ENCODE measurements at regions not wholly inside any gene's neighbourhood (a gene's known extent, or its start where the extent isn't known, plus 50 kb on each side); places are given as distances from the start of the nearest gene placed in this dataset.
A peak's percentile ranks its signal among the peaks of the same experiment; 100 is the strongest.

DNA sequence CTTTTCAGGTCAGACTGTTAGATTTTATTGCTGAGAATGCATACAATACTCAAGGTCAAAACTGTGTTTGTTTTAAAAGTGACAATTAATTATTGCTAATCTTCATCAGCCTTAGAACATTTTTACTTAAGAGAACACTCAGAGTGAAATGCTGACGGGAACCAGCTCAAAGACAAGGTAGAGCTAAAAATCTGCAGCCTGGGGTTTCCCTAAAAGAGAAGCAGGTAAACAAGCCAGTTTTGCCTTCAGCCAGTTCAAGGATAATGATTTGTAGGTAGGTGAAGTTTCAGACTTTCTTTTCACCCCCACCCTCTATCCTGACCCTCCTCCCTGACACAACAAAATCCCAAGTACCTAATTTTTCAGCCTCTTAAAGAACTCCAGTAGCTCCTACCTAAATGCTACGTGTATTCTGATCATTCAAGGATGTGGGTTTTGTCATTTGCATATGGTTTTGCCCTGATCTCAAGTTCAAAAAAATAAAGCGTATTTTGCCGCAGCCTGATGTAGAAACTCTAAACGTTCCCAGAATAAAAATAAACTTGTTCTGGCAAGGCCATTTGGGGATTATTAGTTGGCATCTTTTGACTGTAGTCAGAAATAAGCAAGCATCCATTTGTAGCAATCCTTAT, 407.2 kb downstream of the EFNA5 start:
- no peak for DNase-seq (ENCODE audit: low spot score)

DNA sequence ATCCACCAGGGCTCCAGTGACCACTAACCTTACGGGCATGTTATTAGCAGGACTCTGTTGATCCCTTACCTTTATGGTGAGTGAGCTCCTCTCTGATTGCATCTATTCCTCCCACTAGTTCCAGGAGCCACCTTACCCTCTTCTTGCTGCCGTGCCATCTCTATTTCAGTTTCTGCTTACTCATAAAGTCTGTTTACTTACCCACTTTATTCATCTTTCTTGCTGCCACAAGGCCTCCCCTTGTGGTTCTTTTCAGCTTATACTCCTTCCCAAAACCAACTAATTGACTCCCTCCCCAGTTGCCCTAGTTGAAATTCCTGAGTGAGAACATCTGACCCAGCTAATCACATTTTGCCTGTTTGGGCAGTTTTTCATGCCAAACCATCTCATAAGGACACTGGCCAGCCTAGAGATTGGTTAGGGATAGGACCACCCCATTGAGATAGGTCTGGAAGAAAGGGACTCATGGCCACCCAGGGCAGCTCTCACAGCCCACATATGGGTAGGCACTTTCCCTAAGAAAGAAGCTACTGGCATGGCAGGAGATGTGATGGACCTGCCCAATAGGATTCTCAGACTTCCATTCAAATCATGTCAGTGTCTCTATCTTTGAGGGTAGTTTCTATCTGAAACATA, 412.7 kb downstream of the EFNA5 start:
- no peak for DNase-seq (ENCODE audit: low spot score)

DNA sequence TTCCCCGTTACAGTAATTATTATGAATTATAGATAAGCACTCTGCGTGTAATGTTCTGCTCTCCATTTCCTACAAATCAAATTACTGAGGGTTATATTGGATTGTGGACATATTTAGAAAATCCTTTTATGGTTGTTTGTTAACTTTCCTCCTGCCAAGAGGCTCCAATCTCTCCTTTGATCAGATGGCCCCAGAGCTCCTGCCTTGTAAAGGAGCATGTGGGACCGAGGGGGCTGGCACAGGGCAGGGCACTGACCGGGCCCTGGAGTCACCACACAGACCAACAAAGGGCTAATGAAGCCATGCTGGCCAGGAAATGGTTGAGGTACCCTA, 415.9 kb downstream of the EFNA5 start:
- no peak for DNase-seq (ENCODE audit: low spot score)

DNA sequence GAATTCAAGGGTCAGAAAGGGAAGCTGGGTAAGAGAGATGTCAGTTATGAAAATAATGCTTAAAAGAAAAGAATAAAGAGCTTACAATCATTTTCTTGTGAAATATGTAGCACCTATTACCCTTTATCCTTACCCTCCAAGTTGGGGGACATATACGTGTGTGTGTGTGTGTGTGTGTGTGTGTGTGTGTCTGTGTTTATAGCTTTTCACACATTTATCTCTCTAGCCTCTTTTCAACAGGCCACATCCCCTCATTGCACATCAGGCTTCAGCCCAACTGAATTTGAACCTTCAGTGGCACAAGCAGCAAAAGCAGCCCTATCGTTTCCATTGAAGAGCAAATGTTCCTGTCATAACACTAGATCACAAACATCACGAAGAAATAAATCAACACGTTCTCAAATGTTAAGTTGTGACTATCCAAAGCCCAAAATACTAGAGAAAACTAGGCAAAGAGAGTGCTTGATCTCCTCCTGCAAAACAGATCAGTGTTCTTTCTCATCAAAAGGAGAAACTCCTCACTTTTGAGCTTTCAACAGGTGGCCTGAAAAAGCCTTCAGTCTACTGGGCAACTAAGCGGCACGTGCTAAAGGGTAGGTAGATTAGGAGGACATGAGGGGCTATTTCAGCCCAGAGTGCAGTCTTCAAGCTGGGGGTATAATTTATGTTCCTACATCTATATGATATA, 416.4 kb downstream of the EFNA5 start:
- DNase-seq (ENCODE audit: low spot score) = no peak

DNA sequence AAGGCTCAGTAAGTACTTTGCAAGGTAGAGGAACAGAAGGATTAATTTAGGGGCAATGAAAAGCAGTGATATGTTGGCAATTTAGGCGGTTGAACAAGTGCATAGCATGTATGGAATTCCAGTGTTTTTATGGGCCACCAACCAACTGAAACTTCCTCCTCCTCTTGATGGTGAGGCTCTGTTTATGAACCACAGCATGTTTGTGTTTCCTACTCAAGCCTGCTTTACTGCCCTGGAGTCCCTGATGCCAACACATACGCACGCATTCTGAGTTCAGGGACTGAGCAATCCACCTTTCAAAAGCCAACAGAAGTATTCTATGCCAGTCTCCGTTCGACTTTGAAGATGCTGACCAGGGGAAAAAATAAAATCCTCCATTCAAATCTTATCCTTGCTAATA, 417.5 kb downstream of the EFNA5 start:
- DNase-seq (ENCODE audit: low spot score) = no peak

DNA sequence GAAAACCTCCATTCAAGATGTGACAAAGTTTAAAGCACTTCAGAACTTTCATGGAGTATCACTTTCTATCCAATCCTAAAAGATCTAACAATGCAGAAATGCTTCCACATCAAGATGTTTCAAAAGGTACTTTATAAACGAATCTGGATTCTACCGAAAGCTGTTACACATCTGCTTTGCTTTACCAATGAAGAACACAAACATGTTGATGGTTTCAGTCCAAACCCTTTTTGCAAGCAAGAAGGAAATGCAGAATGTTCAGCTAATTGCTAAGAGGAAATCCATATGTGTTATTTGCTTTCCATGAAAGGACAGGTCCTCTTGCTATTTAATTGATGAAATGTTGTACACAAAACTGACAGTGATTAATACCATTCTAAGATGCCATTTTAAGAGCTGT, 419.6 kb downstream of the EFNA5 start:
- no peak for DNase-seq (ENCODE audit: low spot score)

DNA sequence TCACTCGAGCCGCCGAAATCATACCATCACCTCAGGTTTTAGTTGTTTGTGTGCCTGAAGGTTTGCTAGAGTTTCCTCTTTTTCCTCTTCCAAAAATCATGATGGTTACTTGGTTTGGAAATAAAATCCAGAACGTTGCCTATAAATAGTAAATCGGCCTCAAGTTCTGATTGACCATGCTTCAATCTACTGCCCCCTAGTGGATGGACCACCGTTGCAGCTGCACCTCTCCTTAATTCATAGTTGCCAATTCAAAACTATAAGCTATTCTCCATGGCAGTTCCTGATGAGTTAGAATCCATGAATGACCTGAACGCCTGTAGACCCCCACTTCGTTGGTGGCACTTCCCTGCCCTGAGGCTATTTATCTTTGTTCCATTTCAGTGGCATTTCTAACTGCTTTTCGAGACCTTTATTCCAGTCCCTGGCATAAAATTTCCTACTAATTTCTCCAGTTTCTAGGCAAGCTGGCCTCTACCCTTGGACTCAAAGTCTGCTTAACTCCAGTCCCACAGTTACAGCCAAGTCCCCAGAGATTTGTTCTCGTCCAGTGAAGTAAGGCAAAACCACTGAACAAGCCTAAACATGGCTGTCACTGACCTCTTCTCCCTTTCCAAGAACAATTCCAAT, 422.6 kb downstream of the EFNA5 start:
- DNase-seq (ENCODE audit: low spot score) = peak; percentile 22

DNA sequence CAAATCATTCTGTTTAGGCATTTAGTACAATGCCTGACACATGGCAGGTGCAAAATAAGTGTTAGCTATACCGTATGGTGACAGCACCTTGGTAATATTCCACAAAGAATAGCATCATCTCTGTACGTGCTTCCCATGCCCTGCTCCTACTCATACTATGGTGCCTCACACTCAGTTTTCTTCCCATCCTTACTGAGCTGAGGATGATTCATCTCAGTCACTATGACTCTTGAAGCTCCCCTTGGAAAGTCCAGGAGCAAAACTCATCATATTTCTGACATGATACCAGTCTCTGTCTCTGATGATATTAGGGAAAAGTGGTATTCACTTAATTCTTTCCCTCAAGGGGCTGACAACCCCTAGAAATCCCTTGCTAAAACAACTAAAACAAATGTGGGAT, 423.3 kb downstream of the EFNA5 start:
- DNase-seq (ENCODE audit: low spot score) = no peak

DNA sequence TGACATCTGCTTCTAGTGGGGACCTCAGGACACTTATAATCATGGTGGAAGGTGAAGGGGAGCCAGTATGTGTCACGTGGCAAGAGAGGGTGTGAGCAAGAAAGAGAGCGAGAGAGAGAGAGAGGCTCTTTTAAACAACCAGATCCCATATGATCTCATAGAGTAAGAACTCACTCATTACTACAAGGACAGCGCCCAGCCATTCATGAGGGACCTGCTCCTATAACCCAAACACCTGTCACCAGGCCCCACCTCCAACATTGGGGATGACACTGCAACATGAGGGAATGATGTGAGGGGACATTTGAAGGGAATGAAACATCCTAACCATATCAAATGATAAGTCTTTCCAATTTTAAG, 427.5 kb downstream of the EFNA5 start:
- DNase-seq (ENCODE audit: low spot score) = no peak

DNA sequence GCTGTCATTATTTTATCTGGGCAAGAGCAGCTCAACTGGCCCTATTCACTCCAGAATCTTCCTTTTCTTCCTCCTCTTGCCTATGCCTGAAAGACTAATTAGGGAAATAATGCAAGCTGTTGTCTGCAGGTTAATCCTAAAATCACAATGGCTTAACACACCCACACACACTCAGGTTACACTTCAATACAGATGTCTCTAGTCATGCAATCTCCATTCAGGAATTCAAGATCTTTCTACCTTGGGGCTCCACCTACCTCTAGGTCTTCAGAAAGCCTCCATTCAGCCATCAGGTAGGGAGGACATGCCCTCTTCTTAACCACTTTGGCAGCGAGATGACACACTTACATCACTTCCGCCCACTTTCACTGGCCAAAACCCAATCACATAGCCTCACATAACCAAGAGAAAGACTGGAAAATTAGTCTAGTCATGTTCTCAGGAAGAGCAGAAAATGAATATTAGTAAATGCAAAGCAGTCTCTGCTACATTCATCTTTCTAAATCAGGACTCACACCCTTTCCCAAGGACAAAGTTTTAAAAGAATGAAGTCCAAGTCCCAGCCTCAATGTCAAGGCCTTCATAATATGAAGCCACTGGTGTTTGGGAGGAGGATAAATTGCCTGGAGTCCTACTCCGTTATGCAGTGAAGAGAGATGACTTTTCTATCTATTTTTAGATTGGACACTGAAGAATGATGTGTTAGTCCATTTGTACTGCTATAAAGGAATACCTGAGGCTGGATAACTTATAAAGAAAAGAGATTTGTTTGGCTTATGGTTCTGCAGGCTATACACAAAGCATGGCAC, 428.1 kb downstream of the EFNA5 start:
- no peak for DNase-seq (ENCODE audit: low spot score)

DNA sequence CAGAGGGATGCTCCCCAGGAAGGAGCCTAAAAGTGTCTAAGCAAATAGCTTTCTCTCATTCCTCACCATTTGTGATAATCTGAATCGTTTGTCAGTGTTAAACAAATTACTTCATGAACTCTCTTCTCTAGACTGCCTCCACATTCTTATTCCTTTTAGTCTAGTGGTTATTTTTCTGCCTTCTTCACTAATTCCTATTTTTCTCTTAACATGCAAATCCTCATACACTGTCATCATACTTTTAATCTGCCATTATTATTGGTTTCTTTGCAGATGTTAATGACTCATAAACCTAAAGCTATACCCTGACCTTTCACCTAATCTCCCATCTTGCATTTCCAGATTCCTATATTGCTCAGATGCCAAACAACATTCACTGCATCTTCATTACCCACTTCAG, 428.9 kb downstream of the EFNA5 start:
- no peak for DNase-seq (ENCODE audit: low spot score)

DNA sequence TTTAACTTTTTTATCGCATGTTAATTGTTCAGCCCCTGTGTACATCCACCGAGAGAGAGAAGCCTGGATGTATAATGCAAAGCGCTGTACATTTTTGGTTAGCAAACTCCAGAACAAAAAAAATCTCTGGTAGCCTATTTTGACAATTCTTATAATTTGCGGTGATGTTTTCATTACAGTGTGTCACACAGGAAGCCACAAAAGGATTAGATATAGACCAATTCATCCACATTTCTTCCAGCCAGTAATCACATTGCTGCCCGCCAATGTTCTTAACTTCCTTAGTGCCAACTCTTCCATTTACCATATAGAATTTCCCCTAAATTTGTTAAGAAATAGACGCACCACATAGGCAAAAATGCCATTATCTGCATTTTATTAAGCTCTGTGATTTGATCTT, 435.6 kb downstream of the EFNA5 start:
- DNase-seq (ENCODE audit: low spot score) = no peak

DNA sequence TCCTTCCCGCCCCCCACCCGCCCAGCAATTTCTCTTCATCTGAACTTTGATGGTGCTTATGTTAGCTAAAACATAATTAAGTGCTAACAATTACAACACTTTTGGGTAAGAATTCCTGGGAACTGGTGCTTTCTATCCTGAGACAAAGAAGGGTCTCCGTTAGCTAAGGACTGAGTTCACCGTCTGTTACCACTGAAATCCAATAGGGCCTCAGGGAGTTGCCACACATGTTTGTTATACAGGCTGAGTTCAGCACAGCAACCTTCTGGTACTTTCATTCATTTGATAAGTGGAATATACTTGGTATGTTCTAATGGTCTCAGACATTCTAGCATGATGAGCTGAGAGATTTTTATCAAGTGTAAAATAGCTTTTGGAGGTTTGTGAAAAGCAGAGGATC, 437.9 kb downstream of the EFNA5 start:
- no peak for DNase-seq (ENCODE audit: low spot score)

DNA sequence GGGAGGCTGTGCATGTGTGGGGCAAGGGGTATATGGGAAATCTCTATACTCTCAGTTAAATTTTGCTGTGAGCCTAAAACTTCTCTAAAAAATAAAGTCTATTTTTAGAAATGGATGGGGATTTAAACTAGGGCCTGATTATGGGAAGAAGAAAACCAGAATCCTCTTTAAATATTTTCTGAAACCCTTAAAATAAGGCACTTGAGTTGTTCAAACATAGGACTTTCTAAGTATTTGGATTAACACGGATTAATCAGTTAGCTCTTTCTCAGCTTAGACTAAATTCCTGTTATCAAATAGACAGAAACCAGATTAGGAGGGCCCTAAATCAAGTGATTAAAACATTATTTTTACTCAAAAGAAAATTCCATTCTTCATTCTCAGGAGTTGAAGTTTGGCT, 438.4 kb downstream of the EFNA5 start:
- DNase-seq (ENCODE audit: low spot score) = no peak

DNA sequence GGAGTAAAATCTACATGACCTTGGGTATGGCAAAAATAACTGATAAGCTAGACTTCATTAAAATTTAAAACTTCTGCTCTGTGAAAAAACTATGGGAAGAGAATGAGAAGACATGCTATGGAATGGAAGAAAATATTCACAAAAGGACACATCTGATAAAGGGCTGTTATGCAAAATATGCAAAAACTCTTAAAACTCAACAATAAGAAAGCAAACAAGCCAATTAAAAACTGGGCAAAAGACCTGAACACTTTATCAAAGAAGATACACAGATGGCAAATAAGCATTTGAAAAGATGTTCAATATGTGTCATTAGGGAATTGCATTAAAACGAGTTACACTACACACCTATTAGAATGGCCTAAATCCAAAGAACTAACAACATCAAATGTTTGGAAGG, 439.5 kb downstream of the EFNA5 start:
- no peak for DNase-seq (ENCODE audit: low spot score)

DNA sequence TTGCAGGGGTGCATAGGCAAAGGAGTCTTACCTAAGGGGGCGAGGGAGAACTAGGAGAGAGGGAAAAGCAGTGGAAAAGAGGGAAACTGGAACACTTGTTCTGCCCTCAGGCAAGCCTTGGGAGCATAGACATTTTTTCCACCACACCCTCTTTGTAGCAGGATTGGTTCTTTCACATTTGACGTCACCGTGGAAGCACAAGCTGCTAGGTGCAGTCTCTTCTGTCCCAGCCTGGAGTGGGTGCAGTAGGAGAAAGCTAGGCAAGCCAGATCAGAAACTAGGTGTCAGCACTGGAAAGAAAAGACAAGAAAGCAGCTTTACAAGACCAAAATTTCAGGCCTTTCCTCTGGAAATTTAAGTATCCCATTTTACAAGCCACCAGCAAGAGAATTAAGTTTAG, 440.4 kb downstream of the EFNA5 start:
- no peak for DNase-seq (ENCODE audit: low spot score)

DNA sequence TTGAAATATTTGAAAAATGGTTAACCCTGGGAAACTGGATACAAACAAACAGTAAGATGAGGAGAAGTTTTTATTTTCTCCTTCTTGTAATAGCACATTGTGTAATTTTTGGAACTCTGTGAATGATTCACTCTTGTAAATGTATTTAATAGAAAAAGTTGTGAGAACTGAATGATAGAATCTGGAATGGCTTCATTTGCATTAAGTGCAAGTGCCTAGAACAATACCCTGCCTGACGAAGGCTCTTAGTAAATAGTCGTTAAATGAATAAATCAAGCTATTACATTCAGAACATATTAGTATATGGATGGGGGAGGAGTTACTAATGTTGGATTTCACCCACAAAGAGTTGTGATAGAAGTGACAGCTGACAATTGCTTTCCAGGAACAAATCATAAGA, 442.5 kb downstream of the EFNA5 start:
- DNase-seq (ENCODE audit: low spot score) = no peak

DNA sequence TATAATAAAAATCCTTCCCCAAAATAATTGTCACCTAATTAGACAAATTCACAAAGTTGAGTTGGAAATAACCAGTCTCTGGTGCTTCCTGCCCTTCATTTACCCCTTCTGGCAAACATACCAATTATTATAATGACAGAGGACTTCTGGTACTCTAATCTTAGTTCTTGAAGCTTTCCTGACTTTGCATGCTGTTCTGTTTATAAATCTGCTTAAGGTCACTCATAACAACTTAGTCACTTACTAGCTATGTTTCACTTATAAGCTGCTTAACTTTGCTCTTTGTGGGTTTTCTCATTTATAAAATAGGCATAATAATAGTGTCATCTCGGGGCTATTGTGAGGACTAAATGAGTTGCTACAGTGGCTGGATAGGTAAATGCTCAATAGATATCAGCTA, 446.5 kb downstream of the EFNA5 start:
- no peak for DNase-seq (ENCODE audit: low spot score)

DNA sequence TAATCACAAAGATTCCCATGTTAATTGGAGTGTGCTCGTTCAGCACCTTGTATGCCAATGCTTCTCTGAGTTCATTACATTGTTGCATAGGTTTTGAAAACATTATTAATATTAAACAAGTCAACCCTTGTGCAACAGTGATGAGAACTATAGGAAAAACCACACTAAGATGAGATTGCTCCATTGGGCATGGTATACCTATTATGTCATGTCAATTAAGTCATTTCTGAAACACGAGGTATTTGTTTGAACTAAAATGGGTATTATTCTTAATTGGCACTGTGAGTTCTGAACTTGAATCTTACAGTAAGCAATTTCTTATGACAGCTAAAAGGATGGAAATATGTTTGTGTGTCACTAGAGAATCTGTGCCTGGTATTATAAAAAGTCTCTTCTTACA, 447.7 kb downstream of the EFNA5 start:
- DNase-seq (ENCODE audit: low spot score) = no peak

DNA sequence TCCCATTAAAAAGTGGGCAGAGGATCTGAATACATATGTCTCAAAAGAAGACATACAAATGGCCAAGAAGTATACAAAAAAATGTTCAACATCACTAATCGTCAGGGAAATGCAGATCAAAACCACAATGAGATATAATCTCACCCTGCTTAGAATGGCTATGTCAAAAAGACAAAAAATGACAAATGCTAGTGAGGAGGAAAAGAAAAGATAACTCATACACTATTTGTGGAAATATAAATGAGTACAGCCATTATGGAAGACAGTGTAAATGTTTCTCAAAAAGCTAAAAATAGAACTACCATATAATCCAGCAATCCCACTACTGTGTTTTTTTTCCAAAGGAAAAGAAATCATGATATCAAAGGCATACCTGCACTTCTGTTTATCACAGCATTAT, 450.7 kb downstream of the EFNA5 start:
- no peak for DNase-seq (ENCODE audit: low spot score)

DNA sequence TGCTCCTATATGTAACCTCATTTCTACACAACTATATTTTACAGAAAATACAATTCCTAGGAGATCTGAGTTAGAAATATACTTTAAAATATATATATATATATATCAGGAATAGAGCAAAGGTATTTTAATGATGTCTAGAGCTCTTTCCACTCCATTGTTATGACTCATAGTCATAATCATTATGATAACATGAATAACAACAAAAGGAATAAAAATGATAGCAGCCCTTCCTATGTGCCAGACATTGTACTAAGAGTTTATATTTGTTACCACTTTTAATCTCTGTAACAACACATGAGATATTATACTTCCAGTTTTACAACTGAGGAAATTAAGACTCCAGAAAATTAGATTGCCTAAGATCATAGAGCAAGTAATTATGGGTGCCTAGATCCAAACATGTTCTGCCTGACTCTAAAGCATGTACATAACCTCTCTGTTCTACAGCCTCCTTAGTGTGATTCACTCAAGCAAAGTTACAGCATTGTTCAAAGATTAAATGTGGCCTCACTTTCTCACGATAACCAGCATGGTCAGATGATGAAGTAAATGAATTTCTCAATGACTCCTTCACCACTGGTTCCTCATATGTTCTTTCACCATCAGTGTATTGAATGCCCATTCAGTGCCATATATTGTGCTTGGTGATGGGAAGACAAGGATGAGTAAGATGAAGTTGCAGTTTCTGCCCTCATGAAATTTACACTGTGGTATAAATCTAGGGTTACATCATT, 452.1 kb downstream of the EFNA5 start:
- DNase-seq (ENCODE audit: low spot score) = no peak

DNA sequence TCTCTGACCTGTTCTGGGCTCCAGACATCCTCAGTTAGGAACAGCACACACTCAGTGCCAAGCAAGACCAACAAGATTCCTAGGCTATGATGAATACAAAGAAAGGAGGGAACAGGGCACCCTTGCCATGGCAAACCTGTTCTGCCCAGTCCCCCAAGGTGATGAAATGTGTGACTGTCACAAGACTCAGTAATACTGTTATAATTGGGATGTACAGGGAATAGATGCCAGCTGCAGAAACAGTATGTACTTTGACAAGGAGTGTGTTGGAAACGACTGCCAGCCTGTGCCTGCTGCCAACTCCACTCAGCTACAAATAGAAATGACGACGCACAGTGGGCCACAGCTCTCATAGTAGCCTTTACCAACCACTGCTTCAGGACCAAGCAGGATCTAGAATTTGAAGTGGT, 453.0 kb downstream of the EFNA5 start:
- no peak for DNase-seq (ENCODE audit: low spot score)
